Iris pigment epithelial cell (primary cell): ENCODE measurements at regions not wholly inside any gene's neighbourhood (a gene's known extent, or its start where the extent isn't known, plus 50 kb on each side); places are given as distances from the start of the nearest gene placed in this dataset.
"Not testable (repeated sequence)": the region's sequence is repeated elsewhere in the genome, so short reads cannot be mapped to it uniquely, and the experiment has no call there.

Experiments
- DNase-seq: peaks from one replicate; pipeline ENCODE4 v3.0.0-alpha.2; 2011; ENCODE audit warnings: low read depth

DNA sequence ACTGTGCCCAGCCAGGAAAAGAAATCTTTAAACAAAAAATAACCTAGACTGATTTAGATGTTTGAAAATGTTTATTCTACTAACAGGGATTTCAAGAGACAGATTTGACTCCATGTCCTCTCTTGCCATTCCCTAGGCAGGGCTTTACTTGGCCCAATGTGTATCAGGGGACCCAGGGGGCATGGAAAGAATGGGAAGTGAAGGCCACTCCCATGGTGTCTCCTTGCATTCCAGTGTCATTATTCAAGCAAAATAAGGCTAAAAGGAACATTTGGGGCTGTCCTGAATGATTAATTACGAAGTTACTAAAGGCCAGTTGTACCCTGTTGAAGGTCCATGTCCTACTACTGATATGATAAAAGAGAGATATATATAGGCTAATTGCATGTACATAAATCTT lies 151.9 kb upstream of the ATF7IP start:
- no peak for DNase-seq

- no peak for DNase-seq
These were observed 151.0 kb upstream of the ATF7IP start for GRCh38 chr12:14214495-14214894.

DNA sequence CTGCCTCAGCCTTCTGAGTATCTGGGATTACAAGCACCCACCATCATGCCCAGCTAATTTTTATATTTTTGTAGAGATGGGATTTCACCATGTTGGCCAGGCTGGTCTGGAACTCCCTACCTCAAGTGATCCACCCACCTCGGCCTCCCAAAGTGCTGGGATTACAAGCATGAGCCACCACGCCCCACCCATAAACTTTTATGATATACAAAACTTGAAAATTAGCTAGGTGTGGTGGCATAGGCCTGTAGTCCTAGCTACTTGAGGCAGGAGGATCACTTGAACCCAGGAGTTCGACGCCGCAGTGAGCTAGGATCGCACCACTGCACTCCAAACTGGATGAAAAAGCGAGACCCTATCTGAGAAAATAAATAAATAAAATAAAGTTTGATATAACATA lies 149.5 kb upstream of the ATF7IP start:
- not testable (repeated sequence) for DNase-seq

GRCh38 chr12:14216405-14217294 lies 148.8 kb upstream of the ATF7IP start:
- peak; percentile 12 for DNase-seq

DNA sequence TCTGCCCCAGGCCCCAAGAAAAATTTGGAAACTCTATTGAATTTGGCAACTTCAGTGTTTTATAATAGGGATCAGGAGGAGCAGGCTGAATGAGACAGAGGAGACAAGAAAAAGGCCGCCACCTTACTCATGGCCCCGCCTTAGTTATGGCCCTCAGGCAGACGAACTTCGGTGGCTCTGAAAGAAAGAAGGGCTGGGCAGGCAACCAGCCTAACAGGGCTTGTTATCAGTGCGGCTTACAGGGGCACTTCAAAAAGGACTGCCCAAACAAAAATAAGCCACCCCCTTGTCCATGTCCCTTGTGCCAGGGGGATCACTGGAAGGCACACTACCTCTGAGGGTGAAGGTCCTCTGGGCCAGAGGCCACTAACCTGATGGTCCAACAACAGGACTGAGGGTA lies 146.3 kb upstream of the ATF7IP start:
- no peak for DNase-seq

- not testable (repeated sequence) for DNase-seq
These were observed 145.8 kb upstream of the ATF7IP start for GRCh38 chr12:14219670-14220069.

DNA sequence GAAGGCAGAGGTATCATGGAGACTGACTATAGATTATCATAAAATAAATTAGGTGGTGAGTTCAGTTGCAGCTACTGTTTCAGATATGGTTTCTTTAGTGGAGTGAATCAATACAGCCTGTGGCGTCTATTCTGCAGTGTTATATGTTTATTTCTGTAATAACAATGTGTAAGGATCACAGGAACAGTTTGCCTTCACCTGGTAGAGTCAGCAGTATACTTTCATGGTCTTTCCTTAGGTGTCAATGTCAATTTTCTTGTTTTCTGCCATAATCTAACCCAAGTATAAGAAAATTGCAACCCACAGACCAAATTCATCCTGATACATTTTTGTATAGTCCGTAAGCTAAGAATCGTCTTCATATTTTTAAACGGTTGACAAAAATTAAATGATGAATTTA lies 140.4 kb upstream of the ATF7IP start:
- DNase-seq, result no peak

DNA sequence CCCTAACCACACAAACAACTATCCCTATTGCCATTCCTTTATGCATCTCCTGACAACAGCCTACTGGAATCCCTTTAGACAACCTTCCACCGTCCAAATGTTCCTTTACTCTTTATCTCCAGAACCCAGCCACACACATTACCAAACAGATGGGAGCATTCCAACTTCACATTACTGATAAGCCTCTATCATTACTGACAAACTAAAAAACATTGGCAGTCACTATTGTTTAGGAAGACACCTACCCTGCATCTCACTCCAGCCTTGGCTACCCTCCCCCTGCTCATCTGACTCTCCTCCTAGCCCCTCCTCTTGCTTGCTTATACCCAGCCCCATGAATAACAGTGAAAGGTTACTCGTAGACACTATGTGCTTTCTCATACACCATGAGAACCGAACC lies 130.3 kb upstream of the ATF7IP start:
- not testable (repeated sequence) for DNase-seq

DNA sequence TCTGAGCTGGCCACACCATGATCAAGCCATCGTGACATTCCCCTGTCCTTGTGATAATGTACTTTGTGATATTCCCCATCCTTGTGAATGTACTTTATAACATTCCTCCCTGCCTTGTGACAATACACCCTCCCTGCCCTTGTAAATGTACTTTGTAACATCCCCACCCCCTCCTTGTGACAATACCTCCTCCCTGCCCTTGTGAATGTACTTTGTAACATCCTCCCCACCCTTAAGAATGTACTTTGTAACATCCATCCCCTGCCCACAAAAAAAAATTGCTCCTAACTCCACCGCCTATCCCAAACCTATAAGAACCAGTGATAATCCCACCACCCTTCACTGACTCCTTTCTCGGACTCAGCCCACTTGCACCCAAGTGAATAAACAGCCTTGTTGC lies 128.8 kb upstream of the ATF7IP start:
- not testable (repeated sequence) for DNase-seq

GRCh38 chr12:14238221-14238792 lies 127.2 kb upstream of the ATF7IP start:
- DNase-seq, result peak; percentile 44

GRCh38 chr12:14239350-14239934 lies 126.0 kb upstream of the ATF7IP start:
- DNase-seq, result no peak

- DNase-seq, result no peak
These were observed 125.3 kb upstream of the ATF7IP start for GRCh38 chr12:14239935-14240872.

- DNase-seq, result no peak
These were observed 124.6 kb upstream of the ATF7IP start for GRCh38 chr12:14240873-14241220.

- not testable (repeated sequence) for DNase-seq
These were observed 122.7 kb upstream of the ATF7IP start for GRCh38 chr12:14242825-14243224.

DNA sequence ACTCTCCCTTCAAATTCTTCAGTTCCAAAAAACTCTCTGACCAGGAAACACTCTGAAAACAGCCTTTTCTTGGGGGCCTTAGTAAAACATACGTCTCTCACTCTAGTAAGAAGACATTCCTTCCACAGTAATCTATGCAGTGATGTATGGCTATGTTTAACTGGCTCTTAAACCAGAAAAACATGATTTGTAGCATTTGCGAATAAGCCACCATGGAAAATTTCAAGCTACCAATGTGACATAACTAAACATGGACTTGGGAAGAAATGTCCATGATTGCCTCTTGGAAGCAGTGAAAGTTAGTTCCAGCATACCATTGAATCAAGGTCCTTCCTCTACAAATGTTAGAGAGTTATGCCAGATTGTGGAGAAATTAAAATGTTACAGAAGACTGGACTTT lies 121.5 kb upstream of the ATF7IP start:
- DNase-seq, result no peak

GRCh38 chr12:14244876-14245669 lies 120.4 kb upstream of the ATF7IP start:
- no peak for DNase-seq

GRCh38 chr12:14247166-14247565 lies 118.3 kb upstream of the ATF7IP start:
- no peak for DNase-seq

- no peak for DNase-seq
These were observed 116.1 kb upstream of the ATF7IP start for GRCh38 chr12:14249368-14249767.

DNA sequence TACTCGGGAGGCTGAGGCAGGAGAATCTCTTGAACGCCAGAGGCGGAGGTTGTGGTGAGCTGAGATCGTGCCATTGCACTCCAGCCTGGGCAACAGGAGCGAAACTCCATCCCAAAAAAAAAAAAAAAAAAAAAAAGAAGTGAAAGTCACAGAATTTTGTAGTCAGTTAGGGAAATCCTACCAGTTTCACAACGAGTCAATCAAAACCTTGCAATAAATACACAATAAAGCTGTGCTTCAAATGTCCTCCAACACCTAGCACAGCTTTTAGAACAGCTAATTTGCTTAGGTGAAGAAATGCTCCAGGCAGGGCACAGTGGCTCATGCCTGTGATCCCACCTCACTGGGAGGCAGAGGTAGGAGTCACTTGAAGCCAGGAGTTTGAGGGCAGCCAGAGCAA lies 112.8 kb upstream of the ATF7IP start:
- no peak for DNase-seq

GRCh38 chr12:14253496-14253895 lies 112.0 kb upstream of the ATF7IP start:
- no peak for DNase-seq

GRCh38 chr12:14254781-14255180 lies 110.7 kb upstream of the ATF7IP start:
- no peak for DNase-seq
